Pulmonary artery endothelial cell (primary cell): ENCODE measurements at regions not wholly inside any gene's neighbourhood (a gene's known extent, or its start where the extent isn't known, plus 50 kb on each side); places are given as distances from the start of the nearest gene placed in this dataset.
"Not testable (repeated sequence)": the region's sequence is repeated elsewhere in the genome, so short reads cannot be mapped to it uniquely, and the experiment has no call there.

Experiments used
- DNase-seq: peaks from one replicate; pipeline ENCODE4 v3.0.0-alpha.2; 2011; ENCODE audit warnings: low read depth, low spot score

- DNase-seq, result no peak
Observed at GRCh38 chr6:67127041-67127440, 1420.0 kb upstream of the EYS start.

- DNase-seq, result no peak
Observed at GRCh38 chr6:67121115-67121514, 1414.1 kb upstream of the EYS start.

- no peak for DNase-seq
Observed at GRCh38 chr6:67112120-67112519, 1405.1 kb upstream of the EYS start.

GRCh38 chr6:67102743-67103142 is 1395.7 kb upstream of the EYS start:
- no peak for DNase-seq

GRCh38 chr6:67095618-67096226 is 1388.7 kb upstream of the EYS start:
- not testable (repeated sequence) for DNase-seq

GRCh38 chr6:67094431-67094946 is 1387.5 kb upstream of the EYS start:
- DNase-seq, result no peak

- no peak for DNase-seq
Observed at GRCh38 chr6:67073938-67074337, 1366.9 kb upstream of the EYS start.

GRCh38 chr6:67068781-67069180 is 1361.8 kb upstream of the EYS start:
- DNase-seq, result no peak

GRCh38 chr6:67064323-67064722 is 1357.3 kb upstream of the EYS start:
- DNase-seq, result no peak

- no peak for DNase-seq
Observed at GRCh38 chr6:67047996-67048395, 1341.0 kb upstream of the EYS start.

GRCh38 chr6:67045076-67045475 is 1338.0 kb upstream of the EYS start:
- DNase-seq, result no peak

GRCh38 chr6:67031451-67031850 is 1324.4 kb upstream of the EYS start:
- no peak for DNase-seq

GRCh38 chr6:67030861-67031260 is 1323.8 kb upstream of the EYS start:
- DNase-seq, result no peak

GRCh38 chr6:67016921-67017460 is 1310.0 kb upstream of the EYS start:
- DNase-seq, result no peak

- no peak for DNase-seq
Observed at GRCh38 chr6:67011441-67011840, 1304.4 kb upstream of the EYS start.

GRCh38 chr6:67009818-67010217 is 1302.8 kb upstream of the EYS start:
- no peak for DNase-seq

GRCh38 chr6:67003844-67004243 is 1296.8 kb upstream of the EYS start:
- DNase-seq, result no peak

- DNase-seq, result no peak
Observed at GRCh38 chr6:67000121-67000520, 1293.1 kb upstream of the EYS start.

- DNase-seq, result not testable (repeated sequence)
Observed at GRCh38 chr6:66997579-66997978, 1290.6 kb upstream of the EYS start.

- no peak for DNase-seq
Observed at GRCh38 chr6:66995669-66996068, 1288.6 kb upstream of the EYS start.

GRCh38 chr6:66993708-66994107 is 1286.7 kb upstream of the EYS start:
- DNase-seq, result not testable (repeated sequence)

- DNase-seq, result no peak
Observed at GRCh38 chr6:66993272-66993671, 1286.2 kb upstream of the EYS start.

- DNase-seq, result no peak
Observed at GRCh38 chr6:66992660-66993059, 1285.6 kb upstream of the EYS start.
